Left lung (tissue), 4 donors: ENCODE measurements at regions not wholly inside any gene's neighbourhood (a gene's known extent, or its start where the extent isn't known, plus 50 kb on each side); places are given as distances from the start of the nearest gene placed in this dataset.

Experiments used
- ATAC-seq: fragments of 200-7000 bp; cut with Tn5 transposase; one replicate; pipeline ENCODE4 v1.9.1; 2020; ENCODE audit warnings: moderate library complexity
- DNase-seq, 4 donors: peaks; one replicate each; pipeline ENCODE4 v3.0.0-alpha.2; 2013 to 2020
- H3K27ac ChIP-seq, 2 donors: fragments of 200-600 bp; sonication (generic) in 1 of 2; one replicate each; pipeline versions ENCODE4 v1.5.0 to v1.8.0; 2020 to 2021
- H3K27me3 ChIP-seq, 2 donors: fragments of 200-600 bp; sonication (generic) in 1 of 2; one replicate each; pipeline versions ENCODE4 v1.5.0 to v1.8.0; 2020 to 2021
- H3K36me3 ChIP-seq, 2 donors: fragments of 200-600 bp; sonication (generic) in 1 of 2; one replicate each; pipeline versions ENCODE4 v1.5.0 to v1.8.0; 2020 to 2021
- H3K4me1 ChIP-seq, 2 donors: fragments of 200-600 bp; one replicate each; pipeline ENCODE4 v1.8.0; 2021
- H3K4me3 ChIP-seq, 2 donors: fragments of 200-600 bp; sonication (generic) in 1 of 2; one replicate each; pipeline versions ENCODE4 v1.5.0 to v1.8.0; 2020 to 2021; ENCODE audit warnings: mild to moderate bottlenecking in 1 of 2
- H3K9me3 ChIP-seq, 2 donors: fragments of 200-600 bp; sonication (generic) in 1 of 2; one replicate each; pipeline versions ENCODE4 v1.5.0 to v1.8.0; 2020 to 2021
- intact Hi-C, 2 donors: fragments of 100-400 bp; cut with DNase I; formaldehyde crosslinking; loops; one replicate each; pipeline versions ENCODE4 v1.11.2 to v1.14.2; 2022
- TF ChIP-seq, protein P1 (sequence below), 2 donors: fragments of 200-600 bp; sonication (generic) in 1 of 2; IDR thresholded peaks; one replicate each; pipeline versions ENCODE4 v1.5.0 to v1.8.0; 2021; ENCODE audit warnings: antibody characterized with exemption in 2 of 2
- donor health status: DM: no; HTN: yes; CAD: no.
- donor health status: DM: no; HTN: no; CAD: no.

DNA sequence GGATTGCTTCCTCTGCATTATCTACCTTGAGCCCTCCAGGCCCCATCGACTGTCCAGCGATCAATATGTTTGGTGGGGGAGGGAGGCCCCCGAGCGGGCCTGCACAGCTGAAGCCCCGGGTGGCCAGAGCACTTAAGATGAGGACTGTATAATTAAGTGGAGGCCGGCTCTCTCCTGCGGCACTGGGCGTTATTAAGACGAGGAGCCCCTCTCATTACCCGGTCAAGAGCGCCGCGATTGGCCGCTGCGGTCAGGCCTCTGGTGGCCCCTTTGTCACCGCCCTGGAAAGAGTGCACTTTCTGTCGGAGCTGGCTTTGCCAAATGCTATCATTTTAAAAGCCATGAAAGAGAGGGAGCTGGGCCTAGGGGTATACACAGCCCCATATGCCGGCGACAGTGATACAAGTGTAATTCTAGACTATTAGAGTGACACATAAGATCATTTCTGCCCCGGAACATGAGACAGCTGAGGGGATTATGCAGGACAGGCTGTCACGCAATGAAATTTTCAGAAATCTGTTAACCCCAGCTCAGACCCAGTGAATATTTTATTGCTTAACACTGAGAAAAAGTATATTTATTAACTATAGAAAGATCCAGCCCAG is 106.3 kb upstream of the IRX1 start:
- no peak for DNase-seq
- H3K9me3 ChIP-seq: peaks cover 0 to 3% of the 10 kb centered on the region in 2 donors
- no peaks in the 10 kb centered on the region for H3K4me1 ChIP-seq
- TF ChIP-seq, protein P1, sequence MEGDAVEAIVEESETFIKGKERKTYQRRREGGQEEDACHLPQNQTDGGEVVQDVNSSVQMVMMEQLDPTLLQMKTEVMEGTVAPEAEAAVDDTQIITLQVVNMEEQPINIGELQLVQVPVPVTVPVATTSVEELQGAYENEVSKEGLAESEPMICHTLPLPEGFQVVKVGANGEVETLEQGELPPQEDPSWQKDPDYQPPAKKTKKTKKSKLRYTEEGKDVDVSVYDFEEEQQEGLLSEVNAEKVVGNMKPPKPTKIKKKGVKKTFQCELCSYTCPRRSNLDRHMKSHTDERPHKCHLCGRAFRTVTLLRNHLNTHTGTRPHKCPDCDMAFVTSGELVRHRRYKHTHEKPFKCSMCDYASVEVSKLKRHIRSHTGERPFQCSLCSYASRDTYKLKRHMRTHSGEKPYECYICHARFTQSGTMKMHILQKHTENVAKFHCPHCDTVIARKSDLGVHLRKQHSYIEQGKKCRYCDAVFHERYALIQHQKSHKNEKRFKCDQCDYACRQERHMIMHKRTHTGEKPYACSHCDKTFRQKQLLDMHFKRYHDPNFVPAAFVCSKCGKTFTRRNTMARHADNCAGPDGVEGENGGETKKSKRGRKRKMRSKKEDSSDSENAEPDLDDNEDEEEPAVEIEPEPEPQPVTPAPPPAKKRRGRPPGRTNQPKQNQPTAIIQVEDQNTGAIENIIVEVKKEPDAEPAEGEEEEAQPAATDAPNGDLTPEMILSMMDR (IDR thresholded peaks at IDR 0.05): no peak
- no peak overlapping the region for H3K27ac ChIP-seq
- intact Hi-C loops: no loop called here
- H3K36me3 ChIP-seq: no peaks in the 10 kb centered on the region
- ATAC-seq: no peak
- peaks cover 0 to 7% of the 10 kb centered on the region in 2 donors for H3K27me3 ChIP-seq
- H3K4me3 ChIP-seq: no peak overlapping the region

DNA sequence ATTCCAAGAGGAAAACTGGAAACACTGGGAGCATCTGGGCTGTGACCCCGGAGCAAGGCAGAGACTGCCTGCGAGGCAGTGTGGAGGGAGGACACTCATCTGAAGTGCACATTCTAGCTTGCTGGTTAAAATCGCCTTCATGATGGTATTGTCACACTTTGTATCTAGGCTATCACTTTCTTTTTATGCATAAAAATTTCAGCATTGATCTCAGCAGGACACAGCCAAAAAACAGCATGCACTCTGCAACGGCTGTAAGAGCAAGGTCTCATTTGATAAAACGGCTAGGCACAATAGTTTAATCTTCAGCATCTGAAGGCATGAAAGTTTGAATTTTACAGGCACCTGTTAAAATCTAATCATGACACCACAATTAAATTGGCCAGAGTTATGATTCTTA is 110.8 kb upstream of the IRX1 start:
- Histone ChIP-seq H3K36me3 (no peaks in the 10 kb centered on the region), H3K4me3 (no peak overlapping the region), H3K27me3 (no peaks in the 10 kb centered on the region), H3K4me1 (no peaks in the 10 kb centered on the region), H3K9me3 (no peaks in the 10 kb centered on the region), H3K27ac (no peak overlapping the region)
- DNase-seq (no peak), ATAC-seq (no peak)
- TF ChIP-seq, protein P1 (IDR thresholded peaks at IDR 0.05): no peak
- intact Hi-C loops: no loop called here

DNA sequence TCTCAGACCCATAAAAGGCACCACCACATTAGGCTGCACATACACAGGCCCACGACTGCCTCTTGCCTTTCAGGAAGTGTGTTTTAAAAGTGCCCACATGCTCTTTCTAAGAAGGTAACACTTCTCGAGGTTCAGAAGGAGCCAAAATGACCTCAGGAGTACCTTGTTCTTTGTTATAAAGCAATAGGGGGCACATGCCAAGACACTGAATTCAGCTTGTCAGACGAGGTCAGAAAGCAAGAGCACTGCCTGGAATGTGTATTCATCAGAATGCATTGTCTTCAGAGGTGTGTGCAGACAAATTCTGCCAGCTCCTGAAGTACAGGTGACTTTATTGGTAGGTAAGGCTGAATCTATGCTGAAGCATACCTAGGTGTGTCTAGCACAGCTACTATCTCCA is 114.5 kb upstream of the IRX1 start:
- TF ChIP-seq, protein P1 (IDR thresholded peaks at IDR 0.05): no peak
- no peak overlapping the region for H3K27ac ChIP-seq
- no peaks in the 10 kb centered on the region for H3K9me3 ChIP-seq
- DNase-seq (no peak), ATAC-seq (no peak)
- no peaks in the 10 kb centered on the region for H3K36me3 ChIP-seq
- H3K4me3 ChIP-seq: no peak overlapping the region
- no peaks in the 10 kb centered on the region for H3K27me3 ChIP-seq
- intact Hi-C loops: no loop called here
- no peaks in the 10 kb centered on the region for H3K4me1 ChIP-seq

DNA sequence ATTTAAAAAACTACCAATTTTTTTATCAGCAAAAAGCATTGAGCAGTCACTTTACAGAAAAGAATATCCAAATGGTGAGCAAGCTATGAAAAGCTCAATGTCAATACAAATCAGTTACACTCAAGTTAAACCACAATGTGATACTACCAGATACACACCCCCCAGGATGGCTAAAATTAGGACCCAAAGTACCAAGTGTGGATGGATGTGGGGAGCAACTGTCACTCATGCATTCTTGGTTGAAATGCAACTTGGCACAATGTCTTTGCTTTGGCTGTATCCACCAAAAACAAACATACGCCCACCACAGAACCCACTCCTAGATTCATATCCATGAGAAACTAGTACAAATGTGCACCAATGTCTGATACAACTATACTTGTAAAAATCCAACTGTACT is 120.0 kb upstream of the IRX1 start:
- H3K27me3 ChIP-seq: no peaks in the 10 kb centered on the region
- ATAC-seq (no peak), DNase-seq (no peak)
- intact Hi-C loops: no loop called here
- peaks cover 0 to 8% of the 10 kb centered on the region in 2 donors for H3K9me3 ChIP-seq
- H3K4me1 ChIP-seq: no peaks in the 10 kb centered on the region
- no peaks in the 10 kb centered on the region for H3K36me3 ChIP-seq
- no peak overlapping the region for H3K4me3 ChIP-seq
- TF ChIP-seq, protein P1 (IDR thresholded peaks at IDR 0.05): no peak
- no peak overlapping the region for H3K27ac ChIP-seq

DNA sequence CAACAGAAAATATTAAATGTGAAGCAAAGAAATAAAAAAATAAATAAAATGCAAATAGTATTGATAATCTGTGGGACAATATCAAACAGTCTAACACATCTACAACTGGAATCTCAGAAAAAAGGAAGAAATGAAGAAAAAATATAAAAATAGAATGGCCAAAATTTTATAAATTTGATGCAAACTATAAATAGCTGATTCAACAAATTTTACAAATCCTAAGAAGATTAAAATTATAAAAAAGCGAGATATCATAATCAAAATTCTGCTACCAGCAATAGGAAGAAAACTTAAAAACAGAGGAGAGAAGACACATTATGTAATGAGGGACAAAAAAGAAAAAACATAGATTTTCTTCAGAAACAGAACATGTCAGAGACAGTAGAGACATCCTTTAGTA is 129.2 kb upstream of the IRX1 start:
- Histone ChIP-seq H3K9me3 (peaks cover 0 to 5% of the 10 kb centered on the region in 2 donors), H3K4me3 (no peak overlapping the region), H3K27ac (no peak overlapping the region), H3K27me3 (no peaks in the 10 kb centered on the region), H3K36me3 (no peaks in the 10 kb centered on the region), H3K4me1 (no peaks in the 10 kb centered on the region)
- DNase-seq (no peak), ATAC-seq (no peak)
- intact Hi-C loops: no loop called here
- TF ChIP-seq, protein P1 (IDR thresholded peaks at IDR 0.05): no peak
